Parathyroid adenoma (tissue), 2 donors: ENCODE measurements at regions not wholly inside any gene's neighbourhood (a gene's known extent, or its start where the extent isn't known, plus 50 kb on each side); places are given as distances from the start of the nearest gene placed in this dataset.

Source experiments
- H2AFZ ChIP-seq: fragments of 300-600 bp; sonication (generic); one replicate; pipeline ENCODE4 v1.7.0; 2017; ENCODE audit warnings: antibody characterized with exemption, mild to moderate bottlenecking
- H3K27ac ChIP-seq: fragments of 300-600 bp; sonication (generic); one replicate; pipeline ENCODE4 v1.7.0; 2017
- H3K27me3 ChIP-seq: fragments of 300-600 bp; sonication (generic); one replicate; pipeline ENCODE4 v1.7.0; 2017; ENCODE audit warnings: low read length; ENCODE audit not compliant: control insufficient read depth, insufficient read depth
- H3K36me3 ChIP-seq: fragments of 300-600 bp; sonication (generic); one replicate; pipeline ENCODE4 v1.7.0; 2017; ENCODE audit warnings: low read length; ENCODE audit not compliant: control insufficient read depth, insufficient read depth
- H3K4me1 ChIP-seq: fragments of 300-600 bp; sonication (generic); one replicate; pipeline ENCODE4 v1.7.0; 2017; ENCODE audit warnings: control low read depth
- H3K4me2 ChIP-seq: fragments of 300-600 bp; sonication (generic); one replicate; pipeline ENCODE4 v1.7.0; 2017; ENCODE audit warnings: low read length
- H3K4me3 ChIP-seq: fragments of 300-600 bp; sonication (generic); one replicate; pipeline ENCODE4 v1.7.0; 2017; ENCODE audit warnings: low read depth, low read length
- H3K79me2 ChIP-seq: fragments of 300-600 bp; sonication (generic); one replicate; pipeline ENCODE4 v1.7.0; 2017; ENCODE audit warnings: control low read depth
- H3K9ac ChIP-seq: fragments of 300-600 bp; sonication (generic); one replicate; pipeline ENCODE4 v1.7.0; 2017; ENCODE audit warnings: mild to moderate bottlenecking
- H3K9me3 ChIP-seq: fragments of 300-600 bp; sonication (generic); one replicate; pipeline ENCODE4 v1.7.0; 2017; ENCODE audit warnings: low read length; ENCODE audit not compliant: control insufficient read depth
- TF ChIP-seq, protein P1 (sequence below): fragments of 300-600 bp; sonication (generic); IDR thresholded peaks from one replicate; pipeline ENCODE4 v1.7.0; 2017; ENCODE audit warnings: antibody characterized with exemption, mild to moderate bottlenecking
- donor health status: primary hyperparathyroidism.

DNA sequence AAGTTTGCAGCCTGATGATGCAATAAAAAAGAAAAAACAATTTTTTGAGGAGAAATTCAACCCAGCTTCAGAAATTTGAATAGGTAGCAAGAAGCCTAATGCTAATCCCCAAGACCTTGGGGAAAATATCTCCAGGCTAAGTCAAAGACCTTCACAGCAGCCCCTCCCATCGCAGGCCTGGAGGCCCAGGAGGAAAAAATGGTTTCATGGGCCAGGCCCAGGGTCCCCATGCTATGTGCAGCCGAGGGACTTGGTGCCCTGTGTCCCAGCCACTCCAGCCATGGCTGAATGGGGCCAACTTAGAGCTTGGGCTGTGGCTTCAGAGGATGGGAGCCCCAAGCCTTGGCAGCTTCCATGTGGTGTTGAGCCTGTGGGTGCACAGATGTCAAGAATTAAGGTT lies 210.3 kb downstream of the SUCLA2 start:
- Histone ChIP-seq H3K27me3 (no peaks in the 10 kb centered on the region), H3K27ac (no peak overlapping the region), H3K4me1 (no peaks in the 10 kb centered on the region), H3K36me3 (no peaks in the 10 kb centered on the region), H3K4me3 (no peak overlapping the region), H3K9me3 (no peaks in the 10 kb centered on the region), H3K4me2 (no peak overlapping the region), H3K79me2 (no peaks in the 10 kb centered on the region), H2AFZ (no peak overlapping the region), H3K9ac (no peak overlapping the region)
- TF ChIP-seq, protein P1, sequence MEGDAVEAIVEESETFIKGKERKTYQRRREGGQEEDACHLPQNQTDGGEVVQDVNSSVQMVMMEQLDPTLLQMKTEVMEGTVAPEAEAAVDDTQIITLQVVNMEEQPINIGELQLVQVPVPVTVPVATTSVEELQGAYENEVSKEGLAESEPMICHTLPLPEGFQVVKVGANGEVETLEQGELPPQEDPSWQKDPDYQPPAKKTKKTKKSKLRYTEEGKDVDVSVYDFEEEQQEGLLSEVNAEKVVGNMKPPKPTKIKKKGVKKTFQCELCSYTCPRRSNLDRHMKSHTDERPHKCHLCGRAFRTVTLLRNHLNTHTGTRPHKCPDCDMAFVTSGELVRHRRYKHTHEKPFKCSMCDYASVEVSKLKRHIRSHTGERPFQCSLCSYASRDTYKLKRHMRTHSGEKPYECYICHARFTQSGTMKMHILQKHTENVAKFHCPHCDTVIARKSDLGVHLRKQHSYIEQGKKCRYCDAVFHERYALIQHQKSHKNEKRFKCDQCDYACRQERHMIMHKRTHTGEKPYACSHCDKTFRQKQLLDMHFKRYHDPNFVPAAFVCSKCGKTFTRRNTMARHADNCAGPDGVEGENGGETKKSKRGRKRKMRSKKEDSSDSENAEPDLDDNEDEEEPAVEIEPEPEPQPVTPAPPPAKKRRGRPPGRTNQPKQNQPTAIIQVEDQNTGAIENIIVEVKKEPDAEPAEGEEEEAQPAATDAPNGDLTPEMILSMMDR, result no peak

DNA sequence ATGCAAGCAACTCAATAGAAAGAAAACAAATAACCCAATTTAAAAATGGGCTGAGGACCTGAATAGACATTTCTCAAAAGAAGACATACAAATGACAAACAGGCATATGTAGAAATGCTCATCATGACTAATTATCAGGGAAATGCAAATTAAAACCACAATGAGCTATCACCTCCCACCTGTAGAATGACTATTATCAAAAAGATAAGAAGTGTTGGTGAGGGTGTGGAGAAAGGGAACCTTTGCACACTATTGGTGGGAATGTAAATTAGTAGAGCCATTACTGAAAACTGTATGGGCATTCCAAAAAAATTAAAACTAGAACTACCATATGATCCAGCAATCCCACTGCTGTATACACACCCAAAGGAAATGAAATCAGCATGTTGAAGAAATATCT lies 212.2 kb downstream of the SUCLA2 start:
- Histone ChIP-seq H3K9ac (no peak overlapping the region), H3K4me1 (no peaks in the 10 kb centered on the region), H3K27me3 (no peaks in the 10 kb centered on the region), H3K9me3 (no peaks in the 10 kb centered on the region), H3K36me3 (no peaks in the 10 kb centered on the region), H3K4me2 (no peak overlapping the region), H3K27ac (no peak overlapping the region), H2AFZ (no peak overlapping the region), H3K4me3 (no peak overlapping the region), H3K79me2 (no peaks in the 10 kb centered on the region)
- TF ChIP-seq, protein P1, result no peak

DNA sequence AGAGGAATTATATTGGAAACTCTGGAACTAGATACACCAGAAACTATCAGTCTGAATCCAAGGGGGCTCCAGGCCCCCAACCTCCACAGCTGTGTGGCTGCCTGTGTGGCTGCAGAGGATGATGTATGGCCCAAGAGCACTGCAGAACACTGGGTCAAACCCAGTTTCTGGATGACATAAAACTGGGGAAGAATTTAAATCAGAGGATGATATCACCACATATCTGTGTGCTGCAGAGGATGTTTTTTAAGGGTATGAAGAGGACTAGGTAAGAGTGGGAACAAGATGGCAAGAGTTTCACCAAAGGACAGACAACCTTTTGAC lies 226.4 kb downstream of the SUCLA2 start:
- Histone ChIP-seq H3K9me3 (no peaks in the 10 kb centered on the region), H3K4me2 (no peak overlapping the region), H3K4me3 (no peak overlapping the region), H3K27me3 (no peaks in the 10 kb centered on the region), H3K36me3 (no peaks in the 10 kb centered on the region), H3K79me2 (no peaks in the 10 kb centered on the region), H3K9ac (no peak overlapping the region), H3K27ac (no peak overlapping the region), H2AFZ (no peak overlapping the region), H3K4me1 (no peaks in the 10 kb centered on the region)
- TF ChIP-seq, protein P1, result no peak

DNA sequence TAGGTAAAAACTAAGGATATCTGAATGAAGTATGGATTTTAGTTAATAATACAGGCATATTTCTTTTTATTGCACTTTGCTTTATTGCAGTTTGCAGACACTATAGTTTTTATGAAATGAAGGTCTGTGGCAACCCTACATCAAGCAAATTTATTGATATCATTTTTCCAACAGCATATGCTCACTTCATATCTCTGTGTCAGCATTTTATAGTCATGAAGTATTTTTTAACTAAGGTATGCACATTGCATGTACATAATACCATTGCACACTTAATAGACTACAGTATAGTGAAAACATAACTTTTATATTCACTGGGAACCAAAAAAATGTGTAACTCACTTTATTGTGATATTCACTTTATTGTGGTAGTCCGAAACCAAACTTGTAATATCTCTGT lies 236.3 kb downstream of the SUCLA2 start:
- TF ChIP-seq, protein P1, result no peak
- H3K36me3 ChIP-seq, result no peaks in the 10 kb centered on the region
- H3K27me3 ChIP-seq, result no peaks in the 10 kb centered on the region
- H3K9me3 ChIP-seq, result no peaks in the 10 kb centered on the region
- H3K27ac ChIP-seq, result no peak overlapping the region
- no peak overlapping the region for H3K9ac ChIP-seq
- no peak overlapping the region for H3K4me2 ChIP-seq
- no peaks in the 10 kb centered on the region for H3K4me1 ChIP-seq
- no peaks in the 10 kb centered on the region for H3K79me2 ChIP-seq
- H2AFZ ChIP-seq, result no peak overlapping the region
- no peak overlapping the region for H3K4me3 ChIP-seq

DNA sequence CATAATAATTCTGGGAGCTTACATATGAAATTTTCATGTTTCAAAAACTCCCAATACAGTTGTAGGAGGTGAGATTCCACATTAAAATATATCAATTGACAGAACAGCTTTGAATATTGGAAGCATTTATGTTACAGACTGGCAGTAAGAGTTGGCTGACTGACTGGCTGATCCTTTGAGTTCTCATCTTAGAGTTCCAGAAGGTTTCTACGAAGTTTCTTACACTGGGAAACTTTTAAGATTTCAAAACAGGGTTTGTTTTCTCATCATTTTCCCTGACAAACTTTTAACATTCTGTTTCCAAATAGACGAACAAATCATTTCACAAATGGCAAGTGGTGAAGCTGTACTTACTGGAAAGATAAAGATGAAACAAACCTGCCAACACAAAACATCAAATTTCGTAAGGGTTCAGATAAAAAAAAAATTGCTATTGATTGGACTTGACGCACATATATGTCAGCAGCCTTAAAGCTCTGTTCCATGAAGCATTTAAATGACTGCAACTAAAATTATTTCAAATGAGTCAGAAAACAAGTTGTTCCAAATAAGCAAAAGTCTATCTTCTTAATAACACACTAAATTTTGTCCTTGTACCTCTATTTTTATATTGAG lies 243.5 kb downstream of the SUCLA2 start:
- Histone ChIP-seq H3K4me1 (no peaks in the 10 kb centered on the region), H3K27me3 (no peaks in the 10 kb centered on the region), H2AFZ (no peak overlapping the region), H3K9me3 (no peaks in the 10 kb centered on the region), H3K4me2 (no peak overlapping the region), H3K9ac (no peak overlapping the region), H3K36me3 (no peaks in the 10 kb centered on the region), H3K27ac (no peak overlapping the region), H3K4me3 (no peak overlapping the region), H3K79me2 (no peaks in the 10 kb centered on the region)
- TF ChIP-seq, protein P1, result no peak
